HepG2 (cell line): ENCODE measurements at regions not wholly inside any gene's neighbourhood (a gene's known extent, or its start where the extent isn't known, plus 50 kb on each side); places are given as distances from the start of the nearest gene placed in this dataset.

Experiments
- ATAC-seq: fragments of 200-7000 bp; cut with Tn5 transposase; 3 replicates; pipeline ENCODE4 v1.9.1; 2020; ENCODE audit warnings: mild to moderate bottlenecking, moderate library complexity
- BruUV-seq: library from RNA; stranded (reverse); fragments of 400-500 nt; replicated peaks from 2 replicates; lab custom pipeline; 2021; lab: Mats Ljungman, UMichigan
- CTCF ChIA-PET: fragments of 300-600 bp; formaldehyde crosslinking; extraction: SDS; loops from one replicate; lab custom pipeline; 2021; ENCODE audit warnings: low total read pairs, inconsistent platforms, low intra/inter-chr PET ratio; lab: Yijun Ruan, JAX
- POLR2A ChIA-PET: fragments of 350-600 bp; sonication (Branson Sonifier 250); formaldehyde crosslinking; loops from one replicate; lab custom pipeline; 2020; ENCODE audit warnings: antibody characterized with exemption, inconsistent platforms; lab: Yijun Ruan, JAX
- DNase-seq: peaks from one replicate; pipeline ENCODE4 v3.0.0-alpha.2; 2015; ENCODE audit warnings: low spot score
- FAIRE-seq: peaks from 3 replicates; lab custom pipeline; 2011; peaks lifted over from hg19 to GRCh38; lab: Jason Lieb, UNC
- H2AFZ ChIP-seq: one replicate; pipeline ENCODE4 v1.6.1; 2011; ENCODE audit warnings: low read length, inconsistent platforms
- H3K27ac ChIP-seq: fragments of 300-600 bp; 3 replicates; pipeline ENCODE4 v1.8.0; 2011; ENCODE audit warnings: mixed run types, mild to moderate bottlenecking, mixed read lengths, low read length, inconsistent platforms; ENCODE audit not compliant: insufficient read depth; ENCODE audit errors: extremely low read length
- H3K27me3 ChIP-seq, 2 experiments: fragments of 200-600 bp in 1 of 2; 2 replicates in 1 of 2; 3 replicates in 1 of 2; pipeline versions ENCODE4 v1.6.0 to v1.8.0; 2011; ENCODE audit warnings: low read length in 2 of 2, mild to moderate bottlenecking in 2 of 2, moderate library complexity in 2 of 2, inconsistent platforms in 1 of 2; ENCODE audit not compliant: insufficient read depth in 2 of 2, control insufficient read depth in 1 of 2
- H3K36me3 ChIP-seq, 2 experiments: fragments of 200-600 bp in 1 of 2; replicated peaks in 1 of 2; 2 replicates in 1 of 2; 3 replicates in 1 of 2; pipeline versions ENCODE4 v1.5.1 to v1.8.0; 2011; ENCODE audit warnings: low read length in 2 of 2, inconsistent platforms in 1 of 2; ENCODE audit not compliant: insufficient read depth in 2 of 2, control insufficient read depth in 1 of 2
- H3K4me1 ChIP-seq: 2 replicates; pipeline ENCODE4 v1.5.1; 2012; ENCODE audit warnings: low read length, inconsistent platforms; ENCODE audit not compliant: insufficient read depth
- H3K4me2 ChIP-seq: 2 replicates; pipeline ENCODE4 v1.6.0; 2011; ENCODE audit warnings: low read depth, low read length, inconsistent platforms
- H3K4me3 ChIP-seq, 3 experiments: fragments of 200-600 bp in 1 of 3; sonication (generic), shearing (Covaris generic) in 1 of 3; replicated peaks in 1 of 3; 2 replicates each; pipeline ENCODE4 v1.5.1; 2011 to 2016; ENCODE audit warnings: low read length in 3 of 3, inconsistent platforms in 2 of 3, low read depth in 2 of 3, mild to moderate bottlenecking in 2 of 3, control low read depth in 1 of 3, mixed read lengths in 1 of 3; ENCODE audit not compliant: insufficient read depth in 1 of 3
- H3K79me2 ChIP-seq: one replicate; pipeline ENCODE4 v1.6.1; 2011; ENCODE audit warnings: low read length, inconsistent platforms; ENCODE audit not compliant: insufficient read depth
- H3K9ac ChIP-seq: 2 replicates; pipeline ENCODE4 v1.6.0; 2011; ENCODE audit warnings: mild to moderate bottlenecking, low read depth, low read length, inconsistent platforms; ENCODE audit not compliant: insufficient read depth
- H3K9me3 ChIP-seq: 2 replicates; pipeline ENCODE4 v1.5.1; 2012; ENCODE audit warnings: mild to moderate bottlenecking, low read length
- H4K20me1 ChIP-seq: 2 replicates; pipeline ENCODE4 v1.6.0; 2011; ENCODE audit warnings: inconsistent platforms, mild to moderate bottlenecking, low read length, moderate library complexity; ENCODE audit not compliant: insufficient read depth
- CCAR2 ChIP-seq: fragments of 200-400 bp; formaldehyde crosslinking; optimal IDR thresholded peaks from 2 replicates; pipeline ENCODE3; 2018; ENCODE audit warnings: low read depth, mild to moderate bottlenecking, low read length, moderate library complexity
- MAFG ChIP-seq: sonication (generic); formaldehyde crosslinking; IDR thresholded peaks from 2 replicates; pipeline ENCODE4 v1.5.1; 2020; ENCODE audit warnings: mild to moderate bottlenecking, missing genetic modification reagents
- MAFK ChIP-seq, 2 experiments: IDR thresholded peaks in 1 of 2; conservative IDR thresholded peaks in 1 of 2; 2 replicates each; pipeline ENCODE4 v1.6.1; 2011; ENCODE audit warnings: improper control_type of control experiment in 2 of 2, low read length in 2 of 2
- PLRG1 ChIP-seq: fragments of 450-650 bp; conservative IDR thresholded peaks from 2 replicates; pipeline ENCODE4 v1.6.1; 2016
- ZBTB3 ChIP-seq: sonication (generic); formaldehyde crosslinking; IDR thresholded peaks from 2 replicates; pipeline ENCODE4 v1.4.0; 2020; ENCODE audit warnings: low read depth, mild to moderate bottlenecking, moderate library complexity, missing genetic modification reagents, borderline replicate concordance
- ZKSCAN1 ChIP-seq: fragments of 150-350 bp; IDR thresholded peaks from 2 replicates; pipeline ENCODE4 v1.6.1; 2014; ENCODE audit warnings: low read length
- ZNF577 ChIP-seq: sonication (generic); formaldehyde crosslinking; IDR thresholded peaks from 2 replicates; pipeline ENCODE4 v1.4.0; 2020; ENCODE audit warnings: mild to moderate bottlenecking, low read depth, missing genetic modification reagents, borderline replicate concordance
- ZNF788 ChIP-seq: sonication (generic); formaldehyde crosslinking; IDR thresholded peaks from 2 replicates; pipeline ENCODE4 v1.5.0; 2020; ENCODE audit warnings: mild to moderate bottlenecking, missing genetic modification reagents, borderline replicate concordance
- whole genome bisulfite sequencing: methylation state at CpG from one replicate; pipeline ENCODE4 v1.1.6; 2017; ENCODE audit warnings: low lambda C conversion rate; 5-methylcytosine and 5-hydroxymethylcytosine counted together
- in situ Hi-C: cut with HindIII; loops from 2 replicates; pipeline ENCODE4 v1.10.0; 2017; ENCODE audit warnings: low pct_unique_long_range_greater_than_20kb; ENCODE audit not compliant: extremely low pct_ligation_motif_present
- intact Hi-C: fragments of 100-400 bp; cut with micrococcal nuclease; formaldehyde crosslinking; loops from one replicate; pipeline ENCODE4 v1.10.0; 2022; ENCODE audit not compliant: unreplicated experiment
- TF ChIP-seq, protein P1 (sequence below): IDR thresholded peaks from 2 replicates; pipeline ENCODE4 v1.6.1; 2016; ENCODE audit warnings: low read depth, borderline replicate concordance

DNA sequence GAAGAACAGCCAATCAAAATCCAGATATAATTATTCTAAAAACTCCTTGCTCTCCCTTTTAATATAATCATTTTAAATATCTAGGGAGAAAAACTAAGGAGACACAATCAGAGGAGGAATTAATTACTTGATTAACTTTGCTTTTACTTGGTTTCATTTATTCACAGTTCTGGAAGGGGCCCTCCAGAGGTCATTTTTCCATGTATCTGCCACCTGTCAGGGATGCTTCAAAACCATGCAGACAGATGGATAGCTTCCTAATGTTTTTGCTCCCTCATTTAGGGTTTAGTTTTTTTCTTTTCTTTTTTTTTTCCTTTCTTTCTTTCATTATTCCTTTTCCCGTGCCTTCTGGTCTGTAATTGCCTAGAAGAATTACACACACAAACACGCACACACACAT, 438.1 kb upstream of the ARPP21 start:
- Histone ChIP-seq H3K27ac (no peak overlapping the region), H3K79me2 (no peaks in the 10 kb centered on the region), H3K4me2 (no peak overlapping the region)
- intact Hi-C loops: no loop called here
- no peak for DNase-seq
- no TSS peak for BruUV-seq
- TF ChIP-seq ZKSCAN1: no peak
- TF ChIP-seq, protein P1, sequence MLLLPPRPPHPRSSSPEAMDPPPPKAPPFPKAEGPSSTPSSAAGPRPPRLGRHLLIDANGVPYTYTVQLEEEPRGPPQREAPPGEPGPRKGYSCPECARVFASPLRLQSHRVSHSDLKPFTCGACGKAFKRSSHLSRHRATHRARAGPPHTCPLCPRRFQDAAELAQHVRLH (CRISPR knock-in tag): no peak
- TF ChIP-seq MAFK (conservative IDR thresholded peaks at IDR 0.05 in 1 of 2, IDR thresholded peaks at IDR 0.05 in 1 of 2; ENCODE audit: low read length in 2 of 2): no peak
- TF ChIP-seq MAFG (CRISPR knock-in tag): no peak
- no peak for TF ChIP-seq ZNF788
- no peak for TF ChIP-seq CCAR2
- TF ChIP-seq ZBTB3 (CRISPR knock-in tag): no peak
- no peak for TF ChIP-seq PLRG1
- no peak for TF ChIP-seq ZNF577
- TF ChIP-seq, all 625 proteins: peak for 0
- POLR2A ChIA-PET: no interaction called here
- CTCF ChIA-PET: no interaction called here
- Histone ChIP-seq H3K36me3 (no peaks in the 10 kb centered on the region), H4K20me1 (no peaks in the 10 kb centered on the region), H3K4me1 (no peaks in the 10 kb centered on the region), H3K9me3 (peaks cover 77% of the 10 kb centered on the region), H3K27me3 (no peaks in the 10 kb centered on the region), H3K4me3 (no peak overlapping the region), H3K9ac (no peak overlapping the region), H2AFZ (no peak overlapping the region)
- ATAC-seq: no peak
- WGBS: 1% methylated on average over 2 of the region's 2 CpGs
- no peak for FAIRE-seq
- in situ Hi-C loops: no loop called here
